GM19463 (cell line): ENCODE measurements at regions not wholly inside any gene's neighbourhood (a gene's known extent, or its start where the extent isn't known, plus 50 kb on each side); places are given as distances from the start of the nearest gene placed in this dataset.
"Not testable (repeated sequence)": the region's sequence is repeated elsewhere in the genome, so short reads cannot be mapped to it uniquely, and the experiment has no call there.

ENCODE experiments used
- ATAC-seq: cut with Tn5 transposase; IDR thresholded peaks from one replicate; pipeline ENCODE4 v1.9.1; 2021; ENCODE audit warnings: mild to moderate bottlenecking, moderate library complexity; ENCODE audit not compliant: unreplicated experiment

GRCh38 chr2:167753142-167753541 is 494.3 kb downstream of the STK39 start:
- ATAC-seq = no peak

GRCh38 chr2:167752734-167753133 is 494.7 kb downstream of the STK39 start:
- ATAC-seq = no peak

GRCh38 chr2:167750675-167751074 is 496.7 kb downstream of the STK39 start:
- no peak for ATAC-seq

GRCh38 chr2:167749660-167750059 is 497.7 kb downstream of the STK39 start:
- no peak for ATAC-seq

- no peak for ATAC-seq
Observed at GRCh38 chr2:167749016-167749415, 498.4 kb downstream of the STK39 start.

GRCh38 chr2:167748536-167748935 is 498.9 kb downstream of the STK39 start:
- no peak for ATAC-seq

- no peak for ATAC-seq
Observed at GRCh38 chr2:167745667-167746066, 501.7 kb downstream of the STK39 start.

GRCh38 chr2:167739921-167740320 is 507.5 kb downstream of the STK39 start:
- not testable (repeated sequence) for ATAC-seq

- no peak for ATAC-seq
Observed at GRCh38 chr2:167733747-167734146, 513.6 kb downstream of the STK39 start.

GRCh38 chr2:167732326-167732725 is 515.1 kb downstream of the STK39 start:
- no peak for ATAC-seq

GRCh38 chr2:167729911-167730310 is 517.5 kb downstream of the STK39 start:
- ATAC-seq = no peak

GRCh38 chr2:167726788-167727187 is 520.6 kb downstream of the STK39 start:
- no peak for ATAC-seq

- ATAC-seq = no peak
Observed at GRCh38 chr2:167721593-167721992, 525.8 kb downstream of the STK39 start.

- no peak for ATAC-seq
Observed at GRCh38 chr2:167719410-167719809, 528.0 kb downstream of the STK39 start.

- ATAC-seq = no peak
Observed at GRCh38 chr2:167718560-167718959, 528.8 kb downstream of the STK39 start.

GRCh38 chr2:167715932-167716331 is 531.5 kb downstream of the STK39 start:
- ATAC-seq = no peak

GRCh38 chr2:167715498-167715897 is 531.9 kb downstream of the STK39 start:
- ATAC-seq = not testable (repeated sequence)

- no peak for ATAC-seq
Observed at GRCh38 chr2:167712275-167712674, 535.1 kb downstream of the STK39 start.

- ATAC-seq = no peak
Observed at GRCh38 chr2:167708998-167709397, 538.4 kb downstream of the STK39 start.

- no peak for ATAC-seq
Observed at GRCh38 chr2:167706800-167707199, 540.6 kb downstream of the STK39 start.

GRCh38 chr2:167703441-167703840 is 544.0 kb downstream of the STK39 start:
- ATAC-seq = no peak

GRCh38 chr2:167702227-167702626 is 545.2 kb downstream of the STK39 start:
- ATAC-seq = no peak

- ATAC-seq = no peak
Observed at GRCh38 chr2:167701651-167702050, 545.7 kb downstream of the STK39 start.

GRCh38 chr2:167697948-167698347 is 549.4 kb downstream of the STK39 start:
- ATAC-seq = no peak
